Progenitor cell of endocrine pancreas (in vitro differentiated cells): ENCODE measurements at regions not wholly inside any gene's neighbourhood (a gene's known extent, or its start where the extent isn't known, plus 50 kb on each side); places are given as distances from the start of the nearest gene placed in this dataset.

ENCODE experiments used
- DNase-seq: peaks from one replicate; pipeline ENCODE4 v3.0.0; 2021; ENCODE audit warnings: low spot score; ENCODE audit not compliant: unreplicated experiment
- H3K27ac Mint-ChIP-seq: 2 replicates; pipeline ENCODE4 v1.8.0; 2021; ENCODE audit warnings: mild to moderate bottlenecking, moderate library complexity, mixed read lengths
- H3K27me3 Mint-ChIP-seq: 2 replicates; pipeline ENCODE4 v1.8.0; 2021; ENCODE audit warnings: mixed read lengths
- H3K36me3 Mint-ChIP-seq: 2 replicates; pipeline ENCODE4 v1.8.0; 2022; ENCODE audit warnings: mixed read lengths; ENCODE audit not compliant: insufficient read depth
- H3K4me1 Mint-ChIP-seq: 2 replicates; pipeline ENCODE4 v1.8.0; 2021; ENCODE audit warnings: low read depth, mixed read lengths
- H3K4me3 Mint-ChIP-seq: 2 replicates; pipeline ENCODE4 v1.8.0; 2021; ENCODE audit warnings: low read depth, mild to moderate bottlenecking, moderate library complexity, mixed read lengths
- H3K9me3 Mint-ChIP-seq: 2 replicates; pipeline ENCODE4 v1.8.0; 2021; ENCODE audit warnings: low read depth, mixed read lengths
- CTCF ChIP-seq: fragments of 200-600 bp; sonication (generic); IDR thresholded peaks from one replicate; pipeline ENCODE4 v1.5.0; 2021; ENCODE audit warnings: antibody characterized with exemption, mild to moderate bottlenecking; ENCODE audit not compliant: unreplicated experiment

GRCh38 chr5:173733831-173734501 is 117.5 kb upstream of the BOD1 start:
- no peak for TF ChIP-seq CTCF
- Mint-ChIP-seq H3K27ac (no peak overlapping the region), H3K4me1 (peaks cover 9% of the 10 kb centered on the region), H3K27me3 (peaks cover 11% of the 10 kb centered on the region), H3K4me3 (no peak overlapping the region), H3K36me3 (no peaks in the 10 kb centered on the region), H3K9me3 (no peaks in the 10 kb centered on the region)
- DNase-seq = no peak

GRCh38 chr5:173734716-173735115 is 118.3 kb upstream of the BOD1 start:
- Mint-ChIP-seq H3K4me3 (no peak overlapping the region), H3K27ac (no peak overlapping the region), H3K9me3 (no peaks in the 10 kb centered on the region), H3K4me1 (peaks cover 8% of the 10 kb centered on the region), H3K27me3 (peaks cover 9% of the 10 kb centered on the region), H3K36me3 (no peaks in the 10 kb centered on the region)
- TF ChIP-seq CTCF = no peak
- no peak for DNase-seq

GRCh38 chr5:173735184-173735583 is 118.7 kb upstream of the BOD1 start:
- DNase-seq = no peak
- TF ChIP-seq CTCF = no peak
- Mint-ChIP-seq H3K4me3 (no peak overlapping the region), H3K4me1 (peaks cover 8% of the 10 kb centered on the region), H3K9me3 (no peaks in the 10 kb centered on the region), H3K27me3 (peaks cover 9% of the 10 kb centered on the region), H3K27ac (peak overlapping the region; percentile 62), H3K36me3 (no peaks in the 10 kb centered on the region)

- H3K36me3 Mint-ChIP-seq = no peaks in the 10 kb centered on the region
- H3K27me3 Mint-ChIP-seq = peaks cover 8% of the 10 kb centered on the region
- H3K4me1 Mint-ChIP-seq = peaks cover 8% of the 10 kb centered on the region
- no peaks in the 10 kb centered on the region for H3K9me3 Mint-ChIP-seq
- TF ChIP-seq CTCF = no peak
- no peak for DNase-seq
- H3K4me3 Mint-ChIP-seq = no peak overlapping the region
- H3K27ac Mint-ChIP-seq = no peak overlapping the region
These were observed 119.2 kb upstream of the BOD1 start for GRCh38 chr5:173735691-173736090.

DNA sequence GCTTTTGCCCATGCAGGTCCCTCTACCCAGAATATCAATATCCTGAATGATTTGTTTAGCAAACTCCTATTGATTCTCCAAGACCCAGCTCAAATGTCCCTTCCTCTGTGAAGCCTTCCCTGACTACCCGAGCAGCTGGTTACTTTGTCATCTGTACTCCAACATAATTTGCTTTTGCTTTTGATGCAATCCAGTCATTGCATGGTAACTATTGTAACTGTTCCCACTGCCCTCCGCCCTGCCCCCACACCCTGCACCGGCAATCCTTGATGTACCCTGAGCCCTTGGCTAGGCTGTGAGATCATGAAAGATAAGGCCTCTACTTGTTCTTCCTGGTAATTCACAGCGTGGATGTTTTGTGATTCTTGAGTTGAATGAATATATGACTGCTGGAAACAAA is 119.9 kb upstream of the BOD1 start:
- no peaks in the 10 kb centered on the region for H3K36me3 Mint-ChIP-seq
- no peak overlapping the region for H3K27ac Mint-ChIP-seq
- peaks cover 10% of the 10 kb centered on the region for H3K27me3 Mint-ChIP-seq
- no peak for TF ChIP-seq CTCF
- H3K4me3 Mint-ChIP-seq = no peak overlapping the region
- no peak for DNase-seq
- peaks cover 8% of the 10 kb centered on the region for H3K4me1 Mint-ChIP-seq
- no peaks in the 10 kb centered on the region for H3K9me3 Mint-ChIP-seq
